Neutrophil (primary cell): ENCODE measurements at regions not wholly inside any gene's neighbourhood (a gene's known extent, or its start where the extent isn't known, plus 50 kb on each side); places are given as distances from the start of the nearest gene placed in this dataset.

Source experiments
- H3K27ac ChIP-seq: fragments of 200-600 bp; sonication (generic); 2 replicates; pipeline ENCODE4 v1.5.1; 2016; ENCODE audit warnings: mild to moderate bottlenecking, moderate library complexity
- H3K27me3 ChIP-seq: fragments of 200-600 bp; sonication (generic); 2 replicates; pipeline ENCODE4 v1.6.0; 2016; ENCODE audit warnings: mild to moderate bottlenecking
- H3K36me3 ChIP-seq: fragments of 200-600 bp; sonication (generic); 2 replicates; pipeline ENCODE4 v1.5.1; 2017
- H3K4me1 ChIP-seq, 2 experiments: fragments of 200-600 bp in 1 of 2; sonication (generic) in 1 of 2; 1 replicate in 1 of 2; 2 replicates in 1 of 2; pipeline versions ENCODE4 v1.5.1 to v1.6.1; 2013 to 2016; ENCODE audit warnings: low read depth in 1 of 2, low read length in 1 of 2, mild to moderate bottlenecking in 1 of 2, moderate library complexity in 1 of 2; ENCODE audit not compliant: control insufficient read depth in 1 of 2, insufficient read depth in 1 of 2
- H3K4me3 ChIP-seq, 2 experiments: fragments of 200-600 bp in 1 of 2; sonication (generic) in 1 of 2; 1 replicate in 1 of 2; 2 replicates in 1 of 2; pipeline ENCODE4 v1.5.1; 2013 to 2016; ENCODE audit warnings: low read depth in 1 of 2, low read length in 1 of 2, mild to moderate bottlenecking in 1 of 2, moderate library complexity in 1 of 2
- H3K9me3 ChIP-seq: fragments of 200-600 bp; sonication (generic); 2 replicates; pipeline ENCODE4 v1.5.1; 2016
- CTCF ChIP-seq: fragments of 200-600 bp; sonication (generic); IDR thresholded peaks from 2 replicates; pipeline ENCODE4 v1.5.1; 2016; ENCODE audit warnings: antibody characterized with exemption

DNA sequence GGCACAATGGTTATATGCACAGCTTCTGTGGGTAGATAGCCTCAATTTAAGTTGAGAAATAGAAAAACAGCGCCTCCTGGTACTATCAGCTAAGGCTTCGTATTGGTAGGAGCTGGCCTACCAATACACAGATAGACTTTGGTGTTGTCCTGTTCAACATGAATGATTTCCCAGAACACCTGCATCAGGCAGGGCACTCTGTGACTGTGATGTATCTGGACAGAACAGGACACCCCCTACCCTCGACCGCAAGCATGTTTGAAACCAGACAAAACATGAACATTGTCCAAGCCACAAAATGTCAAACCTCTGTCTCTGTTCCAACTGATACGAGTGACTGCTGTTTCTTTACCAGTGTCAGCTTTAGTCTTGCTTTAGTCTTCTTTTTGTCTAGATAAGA lies 144.9 kb downstream of the HAPSTR1 start:
- Histone ChIP-seq H3K9me3 (no peaks in the 10 kb centered on the region), H3K27me3 (peaks cover 8% of the 10 kb centered on the region), H3K36me3 (no peaks in the 10 kb centered on the region), H3K27ac (no peak overlapping the region), H3K4me1 (no peaks in the 10 kb centered on the region), H3K4me3 (no peak overlapping the region)
- TF ChIP-seq CTCF: no peak

- no peak overlapping the region for H3K27ac ChIP-seq
- H3K27me3 ChIP-seq: peaks cover 7% of the 10 kb centered on the region
- H3K36me3 ChIP-seq: no peaks in the 10 kb centered on the region
- TF ChIP-seq CTCF: no peak
- no peaks in the 10 kb centered on the region for H3K9me3 ChIP-seq
- no peaks in the 10 kb centered on the region for H3K4me1 ChIP-seq
- no peak overlapping the region for H3K4me3 ChIP-seq
Measured at GRCh38 chr16:9238346-9238745, 146.9 kb downstream of the HAPSTR1 start.

- TF ChIP-seq CTCF: no peak
- H3K4me1 ChIP-seq: no peaks in the 10 kb centered on the region
- no peak overlapping the region for H3K4me3 ChIP-seq
- no peaks in the 10 kb centered on the region for H3K9me3 ChIP-seq
- H3K27me3 ChIP-seq: no peaks in the 10 kb centered on the region
- no peak overlapping the region for H3K27ac ChIP-seq
- H3K36me3 ChIP-seq: no peaks in the 10 kb centered on the region
Measured at GRCh38 chr16:9241177-9241576, 149.7 kb downstream of the HAPSTR1 start.

DNA sequence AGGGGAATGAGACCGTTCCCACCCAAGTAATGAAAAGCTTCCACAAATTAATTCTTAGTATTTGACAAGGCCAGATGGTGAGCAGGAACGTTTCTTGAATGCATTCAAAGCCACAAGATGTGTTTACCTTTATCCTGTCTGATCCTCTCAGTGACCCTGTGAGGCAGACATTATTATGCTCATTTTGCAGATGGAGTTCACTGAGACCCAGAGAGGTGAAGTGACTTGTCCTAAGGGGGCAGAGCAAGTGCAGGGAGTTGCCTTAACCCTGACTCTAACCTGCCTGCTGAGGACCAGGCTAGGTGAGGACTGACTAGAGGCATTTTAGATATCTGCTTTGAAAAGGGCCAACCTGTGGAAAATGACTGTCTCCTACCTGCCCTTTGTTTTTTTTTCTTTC lies 156.7 kb downstream of the HAPSTR1 start:
- no peak for TF ChIP-seq CTCF
- no peaks in the 10 kb centered on the region for H3K27me3 ChIP-seq
- no peaks in the 10 kb centered on the region for H3K9me3 ChIP-seq
- H3K36me3 ChIP-seq: no peaks in the 10 kb centered on the region
- no peak overlapping the region for H3K4me3 ChIP-seq
- H3K27ac ChIP-seq: no peak overlapping the region
- H3K4me1 ChIP-seq: no peaks in the 10 kb centered on the region

GRCh38 chr16:9249534-9249933 lies 158.1 kb downstream of the HAPSTR1 start:
- peaks cover 4% of the 10 kb centered on the region for H3K27me3 ChIP-seq
- TF ChIP-seq CTCF: no peak
- H3K27ac ChIP-seq: no peak overlapping the region
- H3K9me3 ChIP-seq: no peaks in the 10 kb centered on the region
- no peaks in the 10 kb centered on the region for H3K36me3 ChIP-seq
- no peak overlapping the region for H3K4me3 ChIP-seq
- no peaks in the 10 kb centered on the region for H3K4me1 ChIP-seq

DNA sequence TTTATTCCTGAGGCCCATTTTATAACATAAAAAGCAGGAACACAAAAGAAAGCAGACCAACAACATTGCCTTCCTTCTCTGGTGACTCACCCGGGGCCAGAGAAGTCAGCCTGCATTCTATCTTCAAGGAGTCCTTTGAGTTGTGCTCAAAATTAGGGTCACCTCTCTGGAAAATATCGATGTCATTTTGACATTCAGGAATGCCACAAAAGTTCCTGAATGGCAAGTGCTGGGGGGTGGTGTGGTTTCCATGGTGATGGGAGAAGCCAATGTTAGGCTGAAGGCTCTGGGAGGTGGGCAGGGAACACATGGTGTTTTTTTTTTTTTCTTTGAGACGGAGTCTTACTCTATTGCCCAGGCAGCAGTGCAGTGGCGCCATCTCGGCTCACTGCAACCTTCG lies 159.6 kb downstream of the HAPSTR1 start:
- no peak overlapping the region for H3K4me3 ChIP-seq
- peaks cover 9% of the 10 kb centered on the region for H3K27me3 ChIP-seq
- no peak overlapping the region for H3K27ac ChIP-seq
- TF ChIP-seq CTCF: no peak
- H3K36me3 ChIP-seq: no peaks in the 10 kb centered on the region
- H3K4me1 ChIP-seq: no peaks in the 10 kb centered on the region
- H3K9me3 ChIP-seq: no peaks in the 10 kb centered on the region
